ENCODE measurements at regions not wholly inside any gene's neighbourhood (a gene's known extent, or its start where the extent isn't known, plus 50 kb on each side); places are given as distances from the start of the nearest gene placed in this dataset.

DNA sequence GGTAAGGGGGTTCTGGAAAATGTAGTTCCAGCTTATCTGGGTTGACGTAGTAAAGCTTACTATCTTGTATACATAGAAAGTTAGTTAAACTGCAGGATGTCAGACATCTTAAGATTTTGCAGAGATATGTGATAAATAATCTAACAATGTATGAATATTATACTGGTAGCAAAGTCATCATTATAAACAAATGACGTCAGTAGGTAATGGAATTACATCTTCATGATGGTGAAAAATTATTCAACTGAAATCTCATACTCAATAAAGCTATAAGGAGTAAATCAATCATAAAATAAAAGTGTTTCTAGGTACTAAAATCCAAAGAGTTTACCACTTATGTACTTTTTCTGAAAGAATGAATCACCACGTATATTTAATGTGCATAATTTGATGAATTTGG is 217.3 kb upstream of the CDH10 start:
- Histone ChIP-seq H4K8ac (ENCODE audit: extremely low read depth, insufficient read depth, low read length) (no peak overlapping the region), H3K9me3 (ENCODE audit: insufficient read depth in 2 of 2, low read depth in 1 of 2, low read length in 1 of 2) (no peaks in the 10 kb centered on the region), H2BK120ac (replicated peaks; ENCODE audit: low read depth, low read length) (no peak overlapping the region), H2BK5ac (ENCODE audit: low read depth, low read length) (no peak overlapping the region), H3K9ac (replicated peaks in 1 of 4; ENCODE audit: extremely low read depth in 1 of 4, low read depth in 3 of 4, low read length in 3 of 4) (no peak overlapping the region), H3K36me3 (ENCODE audit: control insufficient read depth in 2 of 4, insufficient read depth in 4 of 4, low read length in 3 of 4) (no peaks in the 10 kb centered on the region), H3K79me1 (ENCODE audit: low read depth, low read length) (no peaks in the 10 kb centered on the region), H3K4me3 (ENCODE audit: extremely low read depth in 1 of 4, insufficient read depth in 2 of 4, low read depth in 3 of 4, low read length in 4 of 4) (no peak overlapping the region), H3K27me3 (replicated peaks in 1 of 4; ENCODE audit: control insufficient read depth in 3 of 4, extremely low read depth in 1 of 4, insufficient read depth in 3 of 4, low read length in 3 of 4) (peaks cover 0 to 2% (median 0%) of the 10 kb centered on the region in 4 experiments; a peak in 1 of 7 replicates), H2BK15ac (ENCODE audit: low read length) (no peak overlapping the region), H3K18ac (ENCODE audit: extremely low read depth, low read length) (no peak overlapping the region), H2AFZ (ENCODE audit: low read length) (no peak overlapping the region), H3K4me2 (ENCODE audit: insufficient read depth in 1 of 2, low read depth in 2 of 2, low read length in 2 of 2) (no peak overlapping the region), H4K20me1 (replicated peaks in 1 of 2; ENCODE audit: control insufficient read depth in 1 of 2, insufficient read depth in 2 of 2, low read length in 2 of 2) (no peaks in the 10 kb centered on the region), H3K23me2 (ENCODE audit: low read depth, low read length) (no peaks in the 10 kb centered on the region), H3K56ac (replicated peaks; ENCODE audit: insufficient read length, low read depth, low read length) (no peak overlapping the region), H2BK12ac (ENCODE audit: low read depth, low read length) (no peak overlapping the region), H3K23ac (ENCODE audit: insufficient read length) (no peak overlapping the region), H4K5ac (ENCODE audit: insufficient read length, low read depth, low read length) (no peak overlapping the region), H3K4ac (replicated peaks; ENCODE audit: insufficient read length, low read depth, low read length) (no peak overlapping the region), H3K14ac (ENCODE audit: insufficient read length) (no peak overlapping the region), H2AK5ac (ENCODE audit: low read depth, low read length) (no peak overlapping the region), H4K91ac (replicated peaks; ENCODE audit: insufficient read length, low read length) (no peak overlapping the region), H3K79me2 (ENCODE audit: control insufficient read depth in 1 of 2, insufficient read depth in 2 of 2, low read length in 2 of 2) (no peaks in the 10 kb centered on the region), H3K27ac (ENCODE audit: low read depth, low read length) (no peak overlapping the region), H2BK20ac (ENCODE audit: low read length) (no peak overlapping the region), H3K4me1 (replicated peaks in 1 of 4; ENCODE audit: control insufficient read depth in 3 of 4, insufficient read depth in 4 of 4, low read length in 3 of 4) (no peaks in the 10 kb centered on the region)
- TF ChIP-seq CBX5 (IDR thresholded peaks at IDR 0.05; ENCODE audit: low read depth, low read length) (no peak), RBBP5 (IDR thresholded peaks at IDR 0.05; ENCODE audit: borderline replicate concordance, low read depth, low read length) (no peak), EP300 (IDR thresholded peaks at IDR 0.05; ENCODE audit: borderline replicate concordance in 1 of 2, low read depth in 2 of 2, low read length in 2 of 2) (no peak), KDM5A (IDR thresholded peaks at IDR 0.05; ENCODE audit: low read length) (no peak), HDAC6 (IDR thresholded peaks at IDR 0.05; ENCODE audit: low read depth, low read length) (no peak), SP1 (IDR thresholded peaks at IDR 0.05; ENCODE audit: low read depth, low read length) (no peak), ATF2 (IDR thresholded peaks at IDR 0.05; ENCODE audit: low read length) (no peak)
- DNase-seq (ENCODE audit: low read depth in 1 of 2, low spot score in 2 of 2) (no peak), FAIRE-seq (no peak)
- 91% methylated on average over 3 of the region's 3 CpGs; no CpG with 5 or more reads in 1 of the 2 experiments for WGBS, 2 experiments (ENCODE audit: extremely low coverage in 1 of 2, insufficient coverage in 1 of 2, insufficient read length in 1 of 2, insufficient replicate concordance in 2 of 2, low coverage in 1 of 2, low lambda C conversion rate in 2 of 2, missing lambda C conversion rate in 1 of 2)
- POLR2A ChIA-PET (ENCODE audit: partially characterized antibody), result no interaction called here
- CTCF ChIA-PET (ENCODE audit: partially characterized antibody), result interaction anchor here (0.6 kb wide), 1 partner anchor 720 kb away, joined by 3 read pairs; no protein-coding TSS in a partner anchor

Data from H1 (cell line).